Esophagus muscularis mucosa (tissue), 4 donors: ENCODE measurements at regions not wholly inside any gene's neighbourhood (a gene's known extent, or its start where the extent isn't known, plus 50 kb on each side); places are given as distances from the start of the nearest gene placed in this dataset.

Experiments
- DNase-seq: peaks from one replicate; pipeline ENCODE4 v3.0.0-alpha.2; 2017; ENCODE audit errors: extremely low spot score
- H3K27ac ChIP-seq, 4 donors: fragments of 200-600 bp; sonication (generic); replicated peaks in 1 of 4; 1 replicate in 3 of 4; 2 replicates in 1 of 4; pipeline ENCODE4 v1.5.1; 2016 to 2019; ENCODE audit warnings: mild to moderate bottlenecking in 1 of 4
- H3K27me3 ChIP-seq, 4 donors: fragments of 200-600 bp; sonication (generic); one replicate each; pipeline versions ENCODE4 v1.5.1 to v1.6.0; 2016 to 2019
- H3K36me3 ChIP-seq, 4 donors: fragments of 200-600 bp; sonication (generic); one replicate each; pipeline ENCODE4 v1.5.1; 2016 to 2019
- H3K4me1 ChIP-seq, 4 donors: fragments of 200-600 bp; sonication (generic); one replicate each; pipeline ENCODE4 v1.5.1; 2016 to 2019
- H3K4me3 ChIP-seq, 4 donors: fragments of 200-600 bp; sonication (generic); 1 replicate in 2 of 4; 2 replicates in 2 of 4; pipeline ENCODE4 v1.5.1; 2016 to 2019; ENCODE audit warnings: mild to moderate bottlenecking in 4 of 4, moderate library complexity in 1 of 4
- H3K9me3 ChIP-seq, 4 donors: fragments of 200-600 bp; sonication (generic); 1 replicate in 3 of 4; 2 replicates in 1 of 4; pipeline ENCODE4 v1.5.1; 2016 to 2019
- CTCF ChIP-seq, 3 experiments: fragments of 200-600 bp in 2 of 3; fragments of 450-650 bp in 1 of 3; sonication (generic) in 2 of 3; IDR thresholded peaks; one replicate each; pipeline ENCODE4 v1.5.1; 2017 to 2019; ENCODE audit warnings: antibody characterized with exemption in 3 of 3, mild to moderate bottlenecking in 2 of 3, moderate library complexity in 1 of 3
- EP300 ChIP-seq: sonication (generic); formaldehyde crosslinking; IDR thresholded peaks from one replicate; pipeline ENCODE4 v1.6.1; 2017; ENCODE audit warnings: antibody characterized with exemption
- POLR2A ChIP-seq: fragments of 450-650 bp; IDR thresholded peaks from one replicate; pipeline ENCODE4 v1.6.1; 2017; ENCODE audit warnings: antibody characterized with exemption, moderate library complexity, mild to moderate bottlenecking, low read depth
- POLR2AphosphoS5 ChIP-seq, 2 donors: sonication (generic); formaldehyde crosslinking; IDR thresholded peaks; one replicate each; pipeline ENCODE4 v1.6.1; 2017; ENCODE audit warnings: antibody characterized with exemption in 2 of 2
- WGBS: methylation state at CpG from one replicate; pipeline ENCODE4 v1.1.5; 2018; 5-methylcytosine and 5-hydroxymethylcytosine counted together
- intact Hi-C: fragments of 100-400 bp; cut with DNase I; formaldehyde crosslinking; loops from one replicate; pipeline ENCODE4 v1.15.1; 2023

GRCh38 chr9:126033318-126033717 lies 286.1 kb downstream of the PBX3 start:
- no peaks in the 10 kb centered on the region for H3K36me3 ChIP-seq
- TF ChIP-seq POLR2A (no peak), POLR2AphosphoS5 (IDR thresholded peaks at IDR 0.05) (no peak), EP300 (no peak), CTCF (IDR thresholded peaks at IDR 0.05) (no peak)
- no peak overlapping the region for H3K4me3 ChIP-seq
- peaks cover 0 to 5% (median 0%) of the 10 kb centered on the region in 4 donors for H3K4me1 ChIP-seq
- no peak overlapping the region for H3K27ac ChIP-seq
- no peaks in the 10 kb centered on the region for H3K9me3 ChIP-seq
- DNase-seq: no peak
- 84% methylated on average over 6 of the region's 6 CpGs for WGBS
- H3K27me3 ChIP-seq: peaks cover 0 to 4% (median 0%) of the 10 kb centered on the region in 4 donors
- intact Hi-C loops: no loop called here

- Histone ChIP-seq H3K4me1 (peaks cover 0 to 5% (median 0%) of the 10 kb centered on the region in 4 donors), H3K36me3 (no peaks in the 10 kb centered on the region), H3K4me3 (no peak overlapping the region), H3K9me3 (no peaks in the 10 kb centered on the region), H3K27ac (no peak overlapping the region), H3K27me3 (peaks cover 0 to 4% (median 0%) of the 10 kb centered on the region in 4 donors)
- no peak for DNase-seq
- WGBS: 83% methylated on average over 2 of the region's 4 CpGs
- TF ChIP-seq EP300 (no peak), POLR2AphosphoS5 (IDR thresholded peaks at IDR 0.05) (no peak), POLR2A (no peak), CTCF (IDR thresholded peaks at IDR 0.05) (no peak)
- intact Hi-C loops: no loop called here
Measured at GRCh38 chr9:126033956-126034355, 286.8 kb downstream of the PBX3 start.

- DNase-seq: no peak
- intact Hi-C loops: no loop called here
Measured at GRCh38 chr9:126036881-126037291, 289.7 kb downstream of the PBX3 start.

GRCh38 chr9:126038790-126039189 lies 287.8 kb upstream of the MVB12B start:
- Histone ChIP-seq H3K4me3 (no peak overlapping the region), H3K4me1 (peaks cover 0 to 5% (median 0%) of the 10 kb centered on the region in 4 donors), H3K9me3 (peaks cover 0 to 21% (median 9%) of the 10 kb centered on the region in 4 donors), H3K27ac (no peak overlapping the region), H3K36me3 (no peaks in the 10 kb centered on the region), H3K27me3 (no peaks in the 10 kb centered on the region)
- WGBS: 87% methylated on average over 6 of the region's 6 CpGs
- intact Hi-C loops: no loop called here
- TF ChIP-seq CTCF (IDR thresholded peaks at IDR 0.05): no peak
- no peak for TF ChIP-seq POLR2A
- no peak for DNase-seq

More at GRCh38 chr9:126036881-126037291, 289.7 kb downstream of the PBX3 start:
- WGBS: 42% methylated on average over 19 of the region's 19 CpGs
- Histone ChIP-seq H3K4me3 (no peak overlapping the region), H3K27ac (no peak overlapping the region), H3K4me1 (peaks cover 0 to 5% (median 0%) of the 10 kb centered on the region in 4 donors), H3K9me3 (peaks cover 0 to 5% (median 1%) of the 10 kb centered on the region in 4 donors), H3K27me3 (no peaks in the 10 kb centered on the region), H3K36me3 (no peaks in the 10 kb centered on the region)
- TF ChIP-seq CTCF (IDR thresholded peaks at IDR 0.05): no peak

- Histone ChIP-seq H3K4me3 (no peak overlapping the region), H3K4me1 (no peaks in the 10 kb centered on the region), H3K9me3 (peaks cover 0 to 42% (median 21%) of the 10 kb centered on the region in 4 donors), H3K27me3 (no peaks in the 10 kb centered on the region), H3K36me3 (no peaks in the 10 kb centered on the region), H3K27ac (no peak overlapping the region)
- intact Hi-C loops: no loop called here
- no peak for DNase-seq
- 66% methylated on average over 4 of the region's 4 CpGs for WGBS
- TF ChIP-seq EP300: no peak
- no peak for TF ChIP-seq POLR2A
- TF ChIP-seq POLR2AphosphoS5 (IDR thresholded peaks at IDR 0.05): no peak
- no peak for TF ChIP-seq CTCF (IDR thresholded peaks at IDR 0.05)
Measured at GRCh38 chr9:126043681-126044080, 282.9 kb upstream of the MVB12B start.
